Breast epithelium (tissue), 4 donors: ENCODE measurements at regions not wholly inside any gene's neighbourhood (a gene's known extent, or its start where the extent isn't known, plus 50 kb on each side); places are given as distances from the start of the nearest gene placed in this dataset.

Source experiments
- DNase-seq, 2 donors: peaks; one replicate each; pipeline ENCODE4 v3.0.0-alpha.2; 2019; ENCODE audit warnings: low spot score in 2 of 2
- H3K27ac ChIP-seq, 2 donors: fragments of 200-600 bp; sonication (generic) in 1 of 2; one replicate each; pipeline ENCODE4 v1.5.1; 2016 to 2019; ENCODE audit warnings: mild to moderate bottlenecking in 1 of 2
- H3K27me3 ChIP-seq, 2 donors: fragments of 200-600 bp; sonication (generic) in 1 of 2; one replicate each; pipeline versions ENCODE4 v1.5.1 to v1.6.0; 2017 to 2019; ENCODE audit warnings: control low read depth in 1 of 2, mild to moderate bottlenecking in 1 of 2
- H3K36me3 ChIP-seq: fragments of 200-600 bp; one replicate; pipeline ENCODE4 v1.5.1; 2019
- H3K4me1 ChIP-seq, 2 donors: fragments of 200-600 bp; sonication (generic); one replicate each; pipeline ENCODE4 v1.5.1; 2016 to 2019; ENCODE audit warnings: control low read depth in 1 of 2
- H3K4me3 ChIP-seq, 3 donors: fragments of 200-600 bp; sonication (generic); 1 replicate in 2 of 3; 2 replicates in 1 of 3; pipeline ENCODE4 v1.5.1; 2016 to 2019; ENCODE audit warnings: mild to moderate bottlenecking in 3 of 3, moderate library complexity in 2 of 3
- H3K9me3 ChIP-seq, 2 donors: fragments of 200-600 bp; sonication (generic) in 1 of 2; one replicate each; pipeline ENCODE4 v1.5.1; 2016 to 2019; ENCODE audit warnings: control low read depth in 1 of 2
- POLR2A ChIP-seq: fragments of 450-650 bp; IDR thresholded peaks from one replicate; pipeline ENCODE4 v1.6.1; 2016; ENCODE audit warnings: antibody characterized with exemption, mild to moderate bottlenecking, moderate library complexity
- POLR2AphosphoS5 ChIP-seq, 3 donors: sonication (generic); formaldehyde crosslinking; IDR thresholded peaks; one replicate each; pipeline ENCODE4 v1.6.1; 2017; ENCODE audit warnings: antibody characterized with exemption in 3 of 3
- intact Hi-C: fragments of 100-400 bp; cut with DNase I; formaldehyde crosslinking; loops from one replicate; pipeline ENCODE4 v1.15.1; 2023; ENCODE audit warnings: low total_unique reads
- TF ChIP-seq, protein P1 (sequence below), 3 donors: fragments of 450-650 bp; IDR thresholded peaks; one replicate each; pipeline ENCODE4 v1.5.1; 2016 to 2017; ENCODE audit warnings: antibody characterized with exemption in 3 of 3, mild to moderate bottlenecking in 3 of 3, moderate library complexity in 3 of 3

DNA sequence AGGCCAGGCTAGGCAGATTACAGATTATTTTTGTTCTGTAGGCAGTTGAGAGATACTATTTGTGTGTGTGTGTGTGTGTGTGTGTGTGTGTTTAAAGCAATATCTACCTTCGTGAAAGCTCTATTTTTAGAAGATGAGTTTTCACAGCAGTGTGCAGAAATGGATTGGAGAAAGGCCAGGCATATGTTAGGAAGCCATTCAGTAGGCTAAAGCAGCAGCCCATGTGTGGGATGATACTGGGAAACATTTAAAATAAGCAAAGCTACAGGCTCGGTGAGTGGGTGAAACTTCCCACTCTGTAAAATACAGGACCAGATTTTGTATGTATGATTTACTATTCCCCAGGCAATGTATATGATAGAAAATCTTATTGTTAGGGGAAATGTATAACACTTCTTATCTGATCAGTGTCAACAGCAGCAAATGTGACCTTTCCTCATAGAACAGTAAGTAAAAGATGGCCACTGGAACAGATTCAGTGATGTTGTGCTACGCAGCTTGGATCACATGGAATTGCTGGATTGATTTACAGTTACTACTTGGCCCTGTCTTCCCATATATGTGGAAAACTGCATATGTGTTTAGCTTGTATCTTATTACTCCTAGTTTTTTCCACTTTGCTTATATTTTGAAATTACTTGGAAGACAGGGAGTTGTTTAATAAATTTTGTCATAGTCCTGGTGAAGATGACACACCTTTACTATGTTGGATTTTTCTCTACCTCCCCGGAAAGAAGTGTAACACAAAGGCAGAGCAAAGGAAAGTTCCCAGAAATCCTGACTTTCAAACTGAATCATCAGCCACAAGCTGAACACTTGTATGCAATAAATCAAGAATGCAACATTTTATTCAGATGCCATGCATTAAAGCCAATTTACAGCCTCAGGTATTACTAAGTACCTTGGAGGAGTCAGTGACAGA lies 1077.7 kb upstream of the SEMA6A start:
- DNase-seq: no peak
- intact Hi-C loops: no loop called here
- TF ChIP-seq, protein P1, sequence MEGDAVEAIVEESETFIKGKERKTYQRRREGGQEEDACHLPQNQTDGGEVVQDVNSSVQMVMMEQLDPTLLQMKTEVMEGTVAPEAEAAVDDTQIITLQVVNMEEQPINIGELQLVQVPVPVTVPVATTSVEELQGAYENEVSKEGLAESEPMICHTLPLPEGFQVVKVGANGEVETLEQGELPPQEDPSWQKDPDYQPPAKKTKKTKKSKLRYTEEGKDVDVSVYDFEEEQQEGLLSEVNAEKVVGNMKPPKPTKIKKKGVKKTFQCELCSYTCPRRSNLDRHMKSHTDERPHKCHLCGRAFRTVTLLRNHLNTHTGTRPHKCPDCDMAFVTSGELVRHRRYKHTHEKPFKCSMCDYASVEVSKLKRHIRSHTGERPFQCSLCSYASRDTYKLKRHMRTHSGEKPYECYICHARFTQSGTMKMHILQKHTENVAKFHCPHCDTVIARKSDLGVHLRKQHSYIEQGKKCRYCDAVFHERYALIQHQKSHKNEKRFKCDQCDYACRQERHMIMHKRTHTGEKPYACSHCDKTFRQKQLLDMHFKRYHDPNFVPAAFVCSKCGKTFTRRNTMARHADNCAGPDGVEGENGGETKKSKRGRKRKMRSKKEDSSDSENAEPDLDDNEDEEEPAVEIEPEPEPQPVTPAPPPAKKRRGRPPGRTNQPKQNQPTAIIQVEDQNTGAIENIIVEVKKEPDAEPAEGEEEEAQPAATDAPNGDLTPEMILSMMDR (IDR thresholded peaks at IDR 0.05): no peak
- TF ChIP-seq POLR2AphosphoS5 (IDR thresholded peaks at IDR 0.05): no peak
- no peak for TF ChIP-seq POLR2A

DNA sequence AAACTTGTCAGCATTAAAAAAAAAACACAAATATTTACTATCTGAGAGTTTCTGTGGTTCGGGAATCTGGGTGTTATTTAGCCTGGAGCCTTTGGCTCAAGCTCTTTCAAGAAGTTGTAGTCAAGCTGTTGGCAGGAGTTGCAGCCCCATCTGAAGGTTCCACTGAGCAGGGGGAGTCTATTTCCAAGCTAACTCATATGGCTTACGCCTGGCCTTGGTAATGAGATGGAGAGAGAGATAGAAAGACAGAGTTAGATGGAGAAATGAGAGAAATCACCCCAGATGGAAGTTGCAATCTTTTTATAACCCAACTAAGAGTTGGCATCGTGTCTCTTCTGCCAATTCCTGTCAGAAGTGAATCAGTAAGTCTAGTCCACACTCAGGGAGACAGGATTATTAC lies 1075.2 kb upstream of the SEMA6A start:
- H3K36me3 ChIP-seq: no peaks in the 10 kb centered on the region
- TF ChIP-seq, protein P1 (IDR thresholded peaks at IDR 0.05): no peak
- TF ChIP-seq POLR2A: no peak
- TF ChIP-seq POLR2AphosphoS5 (IDR thresholded peaks at IDR 0.05): no peak
- no peak overlapping the region for H3K4me3 ChIP-seq
- H3K27me3 ChIP-seq: no peaks in the 10 kb centered on the region
- no peak for DNase-seq
- no peak overlapping the region for H3K27ac ChIP-seq
- intact Hi-C loops: no loop called here
- H3K4me1 ChIP-seq: no peaks in the 10 kb centered on the region
- no peaks in the 10 kb centered on the region for H3K9me3 ChIP-seq

More for the DNA sequence above, 1077.7 kb upstream of the SEMA6A start:
- H3K27ac ChIP-seq: no peak overlapping the region
- H3K4me1 ChIP-seq: no peaks in the 10 kb centered on the region
- H3K9me3 ChIP-seq: no peaks in the 10 kb centered on the region
- H3K4me3 ChIP-seq: no peak overlapping the region
- H3K36me3 ChIP-seq: no peaks in the 10 kb centered on the region
- no peaks in the 10 kb centered on the region for H3K27me3 ChIP-seq

DNA sequence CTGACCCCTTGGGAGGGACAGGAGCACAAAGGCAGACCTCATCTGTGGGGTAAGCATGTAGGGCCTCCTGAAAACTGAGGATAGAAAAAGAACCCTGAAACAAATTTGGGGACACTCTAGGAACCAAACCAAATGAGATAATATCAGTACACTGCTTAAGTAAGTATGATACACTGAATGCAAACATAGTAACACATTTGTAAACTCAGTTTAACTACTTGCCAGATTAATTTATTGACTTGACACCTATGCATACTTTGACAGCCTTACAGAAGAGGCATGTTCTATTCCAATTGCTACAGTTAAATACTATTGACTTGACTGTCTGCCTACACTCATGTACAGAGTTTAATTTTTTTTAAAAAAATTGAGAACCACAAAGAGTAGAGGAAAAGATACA lies 1070.8 kb upstream of the SEMA6A start:
- H3K9me3 ChIP-seq: no peaks in the 10 kb centered on the region
- no peak for DNase-seq
- no peak overlapping the region for H3K27ac ChIP-seq
- H3K27me3 ChIP-seq: no peaks in the 10 kb centered on the region
- TF ChIP-seq, protein P1 (IDR thresholded peaks at IDR 0.05): no peak
- TF ChIP-seq POLR2AphosphoS5 (IDR thresholded peaks at IDR 0.05) (no peak), POLR2A (no peak)
- H3K4me3 ChIP-seq: no peak overlapping the region
- intact Hi-C loops: no loop called here
- no peaks in the 10 kb centered on the region for H3K4me1 ChIP-seq
- no peaks in the 10 kb centered on the region for H3K36me3 ChIP-seq

DNA sequence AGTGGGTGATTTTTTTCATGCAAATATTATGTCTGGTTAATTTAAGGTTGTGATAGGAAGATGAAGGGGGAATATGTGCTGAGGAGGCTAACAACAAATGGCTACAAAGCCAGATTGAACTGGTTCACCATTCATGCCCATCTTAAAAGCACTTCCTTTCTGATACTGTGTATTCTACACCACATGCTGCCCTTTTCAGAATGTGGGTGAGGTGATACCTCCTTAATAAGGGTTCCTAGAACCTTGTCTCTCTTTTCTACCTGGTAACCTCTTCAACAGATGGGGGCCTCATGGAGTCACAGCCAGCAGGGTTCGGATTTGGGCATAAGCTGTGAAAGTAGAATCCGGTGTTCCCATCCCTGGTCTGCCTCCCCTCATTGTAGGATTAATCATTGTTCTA lies 1064.0 kb upstream of the SEMA6A start:
- intact Hi-C loops: no loop called here
- H3K27ac ChIP-seq: no peak overlapping the region
- TF ChIP-seq, protein P1 (IDR thresholded peaks at IDR 0.05): no peak
- TF ChIP-seq POLR2AphosphoS5 (IDR thresholded peaks at IDR 0.05): no peak
- TF ChIP-seq POLR2A: no peak
- no peaks in the 10 kb centered on the region for H3K4me1 ChIP-seq
- H3K27me3 ChIP-seq: no peaks in the 10 kb centered on the region
- no peaks in the 10 kb centered on the region for H3K36me3 ChIP-seq
- DNase-seq: no peak
- no peaks in the 10 kb centered on the region for H3K9me3 ChIP-seq
- H3K4me3 ChIP-seq: no peak overlapping the region

DNA sequence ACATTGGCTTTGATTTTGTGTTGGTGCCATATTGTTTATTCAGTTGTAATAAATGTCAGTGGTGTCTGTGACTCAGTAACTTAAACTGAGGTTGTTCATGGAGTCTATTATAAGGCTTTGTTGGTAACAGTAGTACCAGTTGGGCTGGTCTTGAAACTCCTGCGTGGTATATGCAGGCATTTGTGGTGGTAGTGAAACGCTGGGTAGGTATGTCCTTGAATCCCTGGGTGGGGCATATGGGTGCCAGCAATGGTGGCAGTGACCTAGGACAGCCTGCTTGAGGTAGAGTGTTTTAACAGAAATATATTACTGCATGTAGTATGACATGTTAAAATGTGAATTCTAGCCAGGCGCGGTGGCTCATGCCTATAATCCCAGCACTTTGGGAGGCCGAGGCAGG lies 1058.5 kb upstream of the SEMA6A start:
- Histone ChIP-seq H3K9me3 (peaks cover 0 to 6% of the 10 kb centered on the region in 2 donors), H3K27me3 (no peaks in the 10 kb centered on the region), H3K27ac (no peak overlapping the region), H3K4me1 (no peaks in the 10 kb centered on the region), H3K36me3 (no peaks in the 10 kb centered on the region), H3K4me3 (no peak overlapping the region)
- intact Hi-C loops: no loop called here
- TF ChIP-seq, protein P1 (IDR thresholded peaks at IDR 0.05): no peak
- TF ChIP-seq POLR2AphosphoS5 (IDR thresholded peaks at IDR 0.05): no peak
- no peak for DNase-seq
